ENCODE measurements at regions not wholly inside any gene's neighbourhood (a gene's known extent, or its start where the extent isn't known, plus 50 kb on each side); places are given as distances from the start of the nearest gene placed in this dataset.

- TF ChIP-seq CTCF (IDR thresholded peaks at IDR 0.05 in 4 of 5, conservative IDR thresholded peaks at IDR 0.05 in 1 of 5) (no peak), POLR2A (IDR thresholded peaks at IDR 0.05) (no peak)
These were observed 51.3 kb upstream of the RGMB start for GRCh38 chr5:98722188-98722587.

Measured in gastrocnemius medialis (tissue), 4 donors.